HG03045 (cell line): ENCODE measurements at regions not wholly inside any gene's neighbourhood (a gene's known extent, or its start where the extent isn't known, plus 50 kb on each side); places are given as distances from the start of the nearest gene placed in this dataset.
"Not testable (repeated sequence)": the region's sequence is repeated elsewhere in the genome, so short reads cannot be mapped to it uniquely, and the experiment has no call there.

Source experiments
- ATAC-seq: cut with Tn5 transposase; IDR thresholded peaks from one replicate; pipeline ENCODE4 v1.9.1; 2021; ENCODE audit warnings: mild to moderate bottlenecking, moderate library complexity; ENCODE audit not compliant: unreplicated experiment

DNA sequence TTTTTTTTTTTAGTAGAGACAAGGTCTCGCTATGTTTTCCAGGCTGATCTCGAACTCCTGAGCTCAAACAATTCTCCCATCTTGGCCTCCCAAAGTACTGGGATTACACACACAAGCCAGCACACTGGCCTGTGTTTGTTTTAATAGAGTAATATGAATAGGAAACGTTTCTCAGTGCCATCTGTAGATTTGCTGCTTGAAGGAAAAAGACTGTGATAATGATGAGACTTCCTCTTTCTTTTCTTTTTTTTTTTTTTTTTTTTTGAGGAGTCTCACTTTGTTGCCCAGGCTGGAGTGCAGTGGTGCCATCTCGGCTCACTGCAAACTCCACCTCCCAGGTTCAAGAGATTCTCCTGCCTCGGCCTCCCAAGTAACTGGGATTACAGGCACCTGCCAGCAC, 74.7 kb upstream of the ATL2 start:
- ATAC-seq = not testable (repeated sequence)

DNA sequence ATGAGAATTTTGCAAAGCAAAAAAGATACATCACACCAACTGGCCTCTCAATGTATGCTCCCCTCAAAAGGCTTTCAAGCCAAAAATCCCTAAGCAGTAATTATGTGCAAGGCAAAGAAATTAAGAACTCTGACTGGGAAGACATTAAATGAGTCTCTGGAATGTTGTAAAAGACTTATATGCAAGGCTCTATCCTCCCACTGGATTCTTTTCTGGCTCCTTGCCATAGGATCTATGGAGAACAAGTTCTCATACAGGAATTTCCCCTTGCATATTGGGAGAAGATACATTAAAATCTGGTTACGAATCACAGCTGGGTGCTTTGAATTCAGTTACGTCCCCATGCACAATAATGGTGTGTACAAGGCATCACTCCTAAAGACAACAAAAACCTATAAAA, 73.4 kb upstream of the ATL2 start:
- ATAC-seq = no peak

DNA sequence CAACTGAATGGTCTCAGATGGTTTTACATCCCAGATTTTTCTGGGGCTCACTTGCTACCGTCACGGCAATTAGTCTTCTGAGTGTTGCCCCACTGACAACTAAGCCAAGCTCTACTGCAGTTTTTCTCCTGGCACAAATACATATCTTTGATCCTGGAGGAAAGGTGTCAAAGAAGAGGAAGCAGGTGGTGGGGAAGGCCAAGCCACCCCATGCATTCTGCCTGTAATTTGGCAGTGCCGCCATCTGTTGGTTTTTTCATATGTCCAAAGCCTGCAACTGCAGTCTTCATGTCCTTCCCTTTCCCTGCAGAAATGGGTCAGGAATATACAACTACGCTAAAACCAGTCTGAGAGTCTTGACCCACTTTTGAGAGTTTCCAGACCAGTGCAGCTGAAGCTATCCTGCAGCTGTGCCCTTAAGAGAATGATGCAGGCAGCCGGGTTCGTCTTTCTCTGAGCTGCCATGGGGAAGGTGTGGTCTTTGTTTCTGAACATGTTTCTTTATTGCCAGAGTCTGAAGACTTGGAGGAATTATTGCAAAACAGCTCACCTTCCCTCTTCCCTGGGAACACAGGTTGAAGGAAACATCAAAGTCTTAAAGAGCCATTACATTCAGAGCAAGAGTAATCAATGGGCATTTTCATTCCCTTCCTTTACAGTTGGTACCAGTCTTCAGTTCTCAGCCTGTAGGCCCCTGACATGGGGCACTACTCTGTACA, 71.8 kb upstream of the ATL2 start:
- no peak for ATAC-seq

DNA sequence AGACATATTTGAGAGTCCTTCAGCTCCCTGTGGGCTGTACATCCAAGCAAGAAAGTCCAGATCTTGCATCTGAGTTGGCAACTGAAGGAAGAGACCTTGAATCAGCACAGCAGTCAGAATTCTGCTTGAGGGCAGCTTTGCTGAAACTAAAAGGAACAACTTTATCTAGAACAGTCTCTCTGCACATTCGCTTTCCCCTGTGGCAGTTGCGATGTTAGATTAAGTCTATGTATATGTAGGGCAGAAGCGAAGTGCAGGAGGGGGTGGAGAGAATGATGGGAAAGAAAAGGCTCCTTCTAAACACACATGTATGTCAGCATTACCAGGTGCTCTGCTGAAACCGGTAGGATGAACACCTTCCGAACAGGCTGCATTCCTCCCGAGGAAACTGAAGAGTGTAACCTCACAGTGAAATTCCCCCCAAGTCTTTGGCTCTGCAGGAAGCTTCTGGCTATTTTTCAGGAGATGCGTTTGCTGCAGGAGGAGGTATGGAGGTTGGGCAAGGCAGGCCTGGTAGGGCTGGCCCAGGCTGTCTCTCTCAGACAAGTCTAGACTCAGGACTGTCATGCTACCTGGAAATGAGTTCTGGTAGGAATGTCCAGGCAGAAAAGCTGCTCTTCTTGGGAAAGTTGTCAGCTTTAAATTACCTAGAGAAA, 70.0 kb upstream of the ATL2 start:
- no peak for ATAC-seq

DNA sequence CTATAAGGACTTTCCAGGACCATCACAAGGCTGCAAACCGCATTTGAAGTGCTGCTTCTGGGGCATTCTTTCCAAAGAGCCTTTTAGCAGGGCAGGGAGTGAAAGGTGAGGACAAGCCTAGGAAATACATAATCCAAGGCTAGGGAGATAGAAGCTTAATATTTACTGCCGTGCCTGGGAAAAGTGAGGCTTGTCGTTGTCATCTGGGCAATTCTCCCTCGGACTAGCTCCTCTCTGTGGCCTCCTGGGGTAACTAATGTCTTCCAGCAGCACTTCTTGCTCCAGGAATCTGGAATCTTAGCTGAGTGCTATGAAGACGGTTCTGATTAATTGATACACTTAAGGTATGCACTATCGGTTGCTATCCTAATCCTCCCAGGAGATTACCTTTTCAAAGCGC, 69.3 kb upstream of the ATL2 start:
- ATAC-seq = no peak

DNA sequence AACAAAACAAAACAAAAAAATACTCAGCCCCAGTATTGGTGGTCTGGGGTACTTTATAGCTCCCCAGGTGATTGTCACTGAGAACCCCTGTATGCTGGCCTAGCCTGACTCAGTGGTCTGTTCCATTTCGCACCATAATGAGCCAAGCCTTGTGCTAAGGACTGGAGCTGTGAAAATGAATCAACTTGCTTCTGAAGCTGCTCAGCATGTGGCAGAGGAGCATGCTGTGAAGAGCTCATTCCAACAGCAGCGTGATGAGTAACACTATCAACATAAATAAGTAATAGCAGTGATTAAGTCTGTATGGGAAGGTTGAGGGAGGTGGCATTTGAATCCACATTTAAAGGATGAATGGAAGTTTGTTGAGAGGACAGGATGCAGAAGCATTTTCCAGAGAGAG, 67.2 kb upstream of the ATL2 start:
- no peak for ATAC-seq

GRCh38 chr2:38442643-38443541, 65.8 kb upstream of the ATL2 start:
- ATAC-seq = no peak

DNA sequence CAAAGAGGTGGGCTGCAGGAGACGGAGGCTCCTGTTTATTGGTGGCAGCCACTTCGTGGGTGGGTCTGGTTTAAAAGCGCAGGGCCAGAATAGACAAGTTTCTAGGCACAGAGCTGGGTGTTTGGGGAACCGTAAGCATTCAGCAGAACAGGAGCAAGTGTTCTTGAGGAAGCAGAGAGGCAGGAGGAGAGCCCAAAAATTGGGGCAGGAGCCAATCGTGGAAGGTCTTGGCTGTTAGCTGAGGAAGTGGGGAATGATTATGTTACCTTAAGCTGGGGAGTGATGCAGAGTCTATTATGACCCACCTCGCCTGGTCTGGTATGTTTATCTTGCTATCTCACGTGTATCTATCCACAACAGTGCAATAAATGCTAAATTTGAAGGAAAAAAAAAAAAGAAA, 64.3 kb upstream of the ATL2 start:
- no peak for ATAC-seq

DNA sequence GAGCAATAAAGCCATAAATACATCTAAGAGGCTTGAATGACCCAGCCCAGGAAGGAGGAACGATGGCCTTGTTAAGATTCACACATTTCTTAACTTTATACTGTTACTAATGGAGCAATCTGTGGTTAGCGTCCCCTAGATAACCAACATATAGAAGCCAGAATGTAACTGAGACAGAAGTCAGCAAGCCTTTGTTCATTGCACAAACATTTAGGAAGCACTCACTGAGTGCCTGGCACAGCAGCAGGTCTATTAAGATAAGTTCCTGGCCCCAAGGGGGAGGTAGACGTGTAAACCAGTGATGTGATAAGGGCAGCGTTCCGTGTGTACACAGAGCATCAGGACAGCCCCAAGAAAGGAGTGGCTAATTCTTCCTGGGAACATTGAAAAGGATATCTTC, 63.6 kb upstream of the ATL2 start:
- ATAC-seq = no peak

GRCh38 chr2:38439863-38440262, 62.8 kb upstream of the ATL2 start:
- ATAC-seq = no peak

DNA sequence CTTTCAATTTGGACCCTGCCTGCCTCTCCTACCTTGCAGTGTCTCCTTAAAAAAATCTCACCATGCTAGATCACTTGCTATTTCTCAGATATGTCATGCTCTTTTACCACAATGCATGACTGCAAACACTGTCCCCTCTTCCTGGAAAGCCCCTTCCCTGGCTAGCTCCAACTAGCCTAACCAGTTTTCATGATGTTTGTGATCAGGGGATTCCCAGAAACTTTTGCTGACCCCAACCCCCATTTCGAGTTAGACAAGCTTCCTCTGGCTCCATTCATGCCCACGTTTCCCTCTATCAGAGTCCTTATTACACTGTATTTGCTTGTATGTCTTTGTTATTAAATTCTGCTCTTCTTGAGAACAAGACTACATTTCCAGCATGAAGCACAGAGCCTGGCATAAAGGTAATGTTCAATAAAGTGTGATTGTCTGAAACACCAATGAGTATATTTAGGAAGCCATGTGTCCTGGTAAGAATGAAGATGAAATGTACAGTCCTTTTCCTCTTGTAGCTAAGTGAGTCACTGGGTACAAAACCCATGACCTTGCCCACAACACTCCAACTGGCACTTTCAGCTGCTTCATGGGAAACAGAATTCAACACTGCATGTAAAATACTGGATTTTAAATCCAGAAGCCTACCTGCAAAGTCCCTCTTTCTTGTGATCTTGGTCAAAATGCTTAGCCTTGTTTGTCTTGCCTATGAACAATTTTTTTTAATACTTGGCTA, 62.0 kb upstream of the ATL2 start:
- ATAC-seq = peak; percentile 71

- ATAC-seq = no peak
Measured at GRCh38 chr2:38438133-38438882, 61.2 kb upstream of the ATL2 start.

- ATAC-seq = no peak
Measured at GRCh38 chr2:38436227-38436664, 59.2 kb upstream of the ATL2 start.

GRCh38 chr2:38435775-38436174, 58.7 kb upstream of the ATL2 start:
- no peak for ATAC-seq

- no peak for ATAC-seq
Measured at GRCh38 chr2:38434595-38434994, 57.5 kb upstream of the ATL2 start.

GRCh38 chr2:38433607-38433975, 56.5 kb upstream of the ATL2 start:
- no peak for ATAC-seq

GRCh38 chr2:38432820-38433606, 55.9 kb upstream of the ATL2 start:
- no peak for ATAC-seq

GRCh38 chr2:38430597-38431207, 53.6 kb upstream of the ATL2 start:
- ATAC-seq = no peak

DNA sequence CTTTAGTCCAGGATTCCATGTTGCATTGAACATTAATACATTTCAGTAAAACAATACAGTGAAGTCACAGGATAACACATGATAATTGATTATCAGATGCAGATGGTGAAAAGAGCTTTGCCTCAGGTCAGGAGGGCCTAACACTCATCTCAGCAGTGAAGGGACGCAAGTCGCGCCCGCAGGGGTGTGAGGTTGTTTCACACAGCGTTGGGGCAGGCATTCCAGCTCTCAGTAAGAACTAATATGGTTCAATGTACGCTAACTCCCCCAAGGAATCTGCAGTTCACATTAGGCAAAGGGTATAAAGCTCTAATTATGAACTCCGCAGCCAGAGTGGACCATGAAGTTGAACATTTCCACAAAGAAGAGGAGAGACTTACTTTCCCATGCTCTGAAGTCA, 53.1 kb upstream of the ATL2 start:
- no peak for ATAC-seq
